ENCODE measurements at regions not wholly inside any gene's neighbourhood (a gene's known extent, or its start where the extent isn't known, plus 50 kb on each side); places are given as distances from the start of the nearest gene placed in this dataset.

- Histone ChIP-seq H3K4me1 (peaks cover 0 to 6% (median 0%) of the 10 kb centered on the region in 4 donors), H3K27ac (no peak overlapping the region), H3K27me3 (no peaks in the 10 kb centered on the region), H3K9me3 (no peaks in the 10 kb centered on the region), H3K4me3 (no peak overlapping the region), H3K36me3 (no peaks in the 10 kb centered on the region)
- no peak for DNase-seq
- TF ChIP-seq POLR2A (IDR thresholded peaks at IDR 0.05) (no peak), CTCF (IDR thresholded peaks at IDR 0.05) (no peak)
Observed at GRCh38 chr13:97568850-97569249, 134.9 kb downstream of the RAP2A start.

GRCh38 chr13:97569841-97570240, 135.9 kb downstream of the RAP2A start:
- no peaks in the 10 kb centered on the region for H3K9me3 ChIP-seq
- H3K27ac ChIP-seq: no peak overlapping the region
- no peaks in the 10 kb centered on the region for H3K36me3 ChIP-seq
- H3K4me1 ChIP-seq: peaks cover 0 to 6% (median 0%) of the 10 kb centered on the region in 4 donors
- no peak overlapping the region for H3K4me3 ChIP-seq
- TF ChIP-seq POLR2A (IDR thresholded peaks at IDR 0.05) (no peak), CTCF (IDR thresholded peaks at IDR 0.05) (no peak)
- no peaks in the 10 kb centered on the region for H3K27me3 ChIP-seq
- no peak for DNase-seq

GRCh38 chr13:97570442-97570841, 136.5 kb downstream of the RAP2A start:
- no peak overlapping the region for H3K4me3 ChIP-seq
- no peaks in the 10 kb centered on the region for H3K9me3 ChIP-seq
- H3K27me3 ChIP-seq: no peaks in the 10 kb centered on the region
- H3K36me3 ChIP-seq: no peaks in the 10 kb centered on the region
- TF ChIP-seq CTCF (IDR thresholded peaks at IDR 0.05) (no peak), POLR2A (IDR thresholded peaks at IDR 0.05) (no peak)
- H3K27ac ChIP-seq: no peak overlapping the region
- H3K4me1 ChIP-seq: peaks cover 0 to 6% (median 0%) of the 10 kb centered on the region in 4 donors
- DNase-seq: no peak

- Histone ChIP-seq H3K27me3 (no peaks in the 10 kb centered on the region), H3K4me1 (no peaks in the 10 kb centered on the region), H3K27ac (no peak overlapping the region), H3K36me3 (no peaks in the 10 kb centered on the region), H3K4me3 (no peak overlapping the region), H3K9me3 (no peaks in the 10 kb centered on the region)
- no peak for DNase-seq
- no peak for TF ChIP-seq CTCF (IDR thresholded peaks at IDR 0.05)
Observed at GRCh38 chr13:97573011-97573410, 139.0 kb downstream of the RAP2A start.

- Histone ChIP-seq H3K36me3 (no peaks in the 10 kb centered on the region), H3K27ac (no peak overlapping the region), H3K4me1 (no peaks in the 10 kb centered on the region), H3K27me3 (no peaks in the 10 kb centered on the region), H3K4me3 (no peak overlapping the region), H3K9me3 (no peaks in the 10 kb centered on the region)
- peak in 2 of 3 donors; percentile 55 to 57 for DNase-seq
- TF ChIP-seq CTCF (IDR thresholded peaks at IDR 0.05) (peak in 4 of 6 experiments; percentile 24 to 57 (median 48)), POLR2A (IDR thresholded peaks at IDR 0.05) (no peak)
Observed at GRCh38 chr13:97574926-97575325, 141.0 kb downstream of the RAP2A start.

- H3K4me1 ChIP-seq: no peaks in the 10 kb centered on the region
- no peaks in the 10 kb centered on the region for H3K27me3 ChIP-seq
- TF ChIP-seq POLR2A (IDR thresholded peaks at IDR 0.05) (no peak), CTCF (IDR thresholded peaks at IDR 0.05) (no peak)
- H3K27ac ChIP-seq: no peak overlapping the region
- no peak overlapping the region for H3K4me3 ChIP-seq
- DNase-seq: no peak
- no peaks in the 10 kb centered on the region for H3K36me3 ChIP-seq
- no peaks in the 10 kb centered on the region for H3K9me3 ChIP-seq
Observed at GRCh38 chr13:97577026-97577425, 143.1 kb downstream of the RAP2A start.
